ENCODE measurements at regions not wholly inside any gene's neighbourhood (a gene's known extent, or its start where the extent isn't known, plus 50 kb on each side); places are given as distances from the start of the nearest gene placed in this dataset.
"Not testable (repeated sequence)": the region's sequence is repeated elsewhere in the genome, so short reads cannot be mapped to it uniquely, and the experiment has no call there.

DNA sequence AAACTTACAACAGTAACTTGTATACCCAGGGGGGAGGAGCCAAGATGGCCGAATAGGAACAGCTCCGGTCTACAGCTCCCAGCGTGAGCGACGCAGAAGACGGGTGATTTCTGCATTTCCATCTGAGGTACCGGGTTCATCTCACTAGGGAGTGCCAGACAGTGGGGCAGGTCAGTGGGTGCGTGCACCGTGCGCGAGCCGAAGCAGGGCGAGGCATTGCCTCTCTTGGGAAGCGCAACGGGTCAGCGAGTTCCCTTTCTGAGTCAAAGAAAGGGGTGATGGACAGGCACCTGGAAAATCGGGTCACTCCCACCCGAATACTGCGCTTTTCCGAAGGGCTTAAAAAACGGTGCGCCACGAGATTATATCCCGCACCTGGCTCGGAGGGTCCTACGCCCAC lies 278.8 kb downstream of the FAM47B start:
- H3K4me3 ChIP-seq (ENCODE audit: low read depth, low read length), result not testable (repeated sequence)

DNA sequence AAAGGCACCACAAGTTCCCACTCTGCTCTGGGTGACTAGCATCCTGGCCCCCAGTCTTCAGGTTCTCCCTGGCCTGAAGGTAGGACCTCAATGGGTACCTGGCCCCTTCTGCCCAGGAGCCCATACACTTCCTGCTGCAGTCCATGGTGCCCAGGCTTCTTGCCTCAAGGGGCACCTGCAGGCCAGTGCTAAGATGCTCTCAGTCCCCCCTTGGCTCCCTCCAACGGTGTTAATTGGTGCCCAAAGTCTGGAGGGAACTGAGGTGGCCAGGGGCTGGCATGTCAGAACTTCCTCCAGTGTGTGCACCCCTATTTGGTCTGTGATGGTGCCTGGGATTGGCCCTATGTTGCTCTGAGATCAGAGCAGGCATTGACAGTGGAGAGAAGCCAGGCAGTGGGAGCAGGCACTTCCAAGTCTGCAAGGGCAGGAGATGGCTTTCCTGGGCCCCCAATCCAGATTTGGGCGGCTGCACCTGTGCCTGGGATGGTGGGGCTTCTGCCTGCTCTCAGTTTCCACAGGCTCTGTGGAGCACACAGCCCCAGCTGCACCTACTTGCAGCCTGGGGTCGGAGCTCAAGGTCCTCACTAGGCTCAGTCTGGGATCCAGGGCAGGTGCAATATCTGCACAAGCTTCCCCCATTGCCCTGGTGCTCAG lies 301.6 kb downstream of the FAM47B start:
- TF ChIP-seq, protein P1, sequence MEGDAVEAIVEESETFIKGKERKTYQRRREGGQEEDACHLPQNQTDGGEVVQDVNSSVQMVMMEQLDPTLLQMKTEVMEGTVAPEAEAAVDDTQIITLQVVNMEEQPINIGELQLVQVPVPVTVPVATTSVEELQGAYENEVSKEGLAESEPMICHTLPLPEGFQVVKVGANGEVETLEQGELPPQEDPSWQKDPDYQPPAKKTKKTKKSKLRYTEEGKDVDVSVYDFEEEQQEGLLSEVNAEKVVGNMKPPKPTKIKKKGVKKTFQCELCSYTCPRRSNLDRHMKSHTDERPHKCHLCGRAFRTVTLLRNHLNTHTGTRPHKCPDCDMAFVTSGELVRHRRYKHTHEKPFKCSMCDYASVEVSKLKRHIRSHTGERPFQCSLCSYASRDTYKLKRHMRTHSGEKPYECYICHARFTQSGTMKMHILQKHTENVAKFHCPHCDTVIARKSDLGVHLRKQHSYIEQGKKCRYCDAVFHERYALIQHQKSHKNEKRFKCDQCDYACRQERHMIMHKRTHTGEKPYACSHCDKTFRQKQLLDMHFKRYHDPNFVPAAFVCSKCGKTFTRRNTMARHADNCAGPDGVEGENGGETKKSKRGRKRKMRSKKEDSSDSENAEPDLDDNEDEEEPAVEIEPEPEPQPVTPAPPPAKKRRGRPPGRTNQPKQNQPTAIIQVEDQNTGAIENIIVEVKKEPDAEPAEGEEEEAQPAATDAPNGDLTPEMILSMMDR (IDR thresholded peaks at IDR 0.05; ENCODE audit: borderline replicate concordance, insufficient read depth, low read depth, low read length), result no peak
- H3K4me3 ChIP-seq (ENCODE audit: low read depth, low read length), result no peak overlapping the region

DNA sequence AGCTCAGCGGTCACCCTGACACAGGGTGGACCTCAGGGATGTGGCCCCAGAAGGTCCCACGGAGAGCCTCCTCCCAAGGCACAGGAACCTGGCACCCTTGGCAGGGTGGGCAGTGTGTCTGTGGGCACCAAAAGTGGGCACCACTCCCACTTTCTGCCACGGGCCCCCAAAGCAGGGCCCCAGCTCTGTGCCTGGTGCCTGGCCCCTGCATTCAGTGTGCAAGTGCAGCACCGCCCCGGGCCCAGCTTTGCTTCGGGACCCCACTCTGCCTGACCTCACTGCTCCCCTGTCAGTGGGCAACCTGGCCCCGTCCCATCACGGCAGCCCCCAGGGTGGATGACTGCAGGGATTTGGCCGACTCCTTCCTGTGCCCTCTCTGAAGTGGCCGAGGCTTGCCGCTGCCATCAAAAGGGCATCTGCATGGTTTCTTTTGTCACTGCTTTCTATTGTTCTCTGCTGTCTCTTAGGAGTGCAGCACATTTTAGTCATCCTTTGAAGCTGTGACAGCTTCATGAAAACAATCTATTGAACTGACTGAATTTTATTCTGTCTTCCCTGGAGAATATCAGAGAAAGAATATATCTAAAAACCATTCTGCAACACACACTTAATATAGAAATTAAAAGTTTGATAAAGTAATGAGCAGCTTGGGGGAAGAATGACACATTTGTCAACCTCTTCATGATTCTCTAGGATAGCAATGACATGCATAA lies 302.4 kb downstream of the FAM47B start:
- no peak overlapping the region for H3K4me3 ChIP-seq (ENCODE audit: low read depth, low read length)
- TF ChIP-seq, protein P1 (IDR thresholded peaks at IDR 0.05; ENCODE audit: borderline replicate concordance, insufficient read depth, low read depth, low read length), result no peak

DNA sequence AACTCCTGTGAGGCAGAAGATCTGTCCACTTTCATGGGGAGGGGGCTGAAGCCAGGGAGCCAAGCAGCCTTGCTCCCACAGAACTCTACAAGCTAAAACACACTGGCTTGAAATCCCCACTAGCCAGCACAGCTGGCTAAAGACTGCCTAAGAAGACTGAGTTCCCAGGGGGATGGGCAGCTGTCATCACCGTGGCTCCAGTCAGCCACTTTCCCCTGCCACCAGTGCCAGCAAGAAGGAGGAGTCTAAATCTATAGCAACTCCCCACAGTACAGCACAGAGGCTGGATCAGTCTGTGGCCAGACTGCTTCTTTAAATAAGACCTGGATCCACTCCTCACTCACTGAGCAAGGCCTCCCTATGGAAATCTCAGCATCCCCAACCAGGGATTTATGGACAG lies 308.6 kb downstream of the FAM47B start:
- no peak overlapping the region for H3K4me3 ChIP-seq (ENCODE audit: low read depth, low read length)
- TF ChIP-seq, protein P1 (IDR thresholded peaks at IDR 0.05; ENCODE audit: borderline replicate concordance, insufficient read depth, low read depth, low read length), result no peak

DNA sequence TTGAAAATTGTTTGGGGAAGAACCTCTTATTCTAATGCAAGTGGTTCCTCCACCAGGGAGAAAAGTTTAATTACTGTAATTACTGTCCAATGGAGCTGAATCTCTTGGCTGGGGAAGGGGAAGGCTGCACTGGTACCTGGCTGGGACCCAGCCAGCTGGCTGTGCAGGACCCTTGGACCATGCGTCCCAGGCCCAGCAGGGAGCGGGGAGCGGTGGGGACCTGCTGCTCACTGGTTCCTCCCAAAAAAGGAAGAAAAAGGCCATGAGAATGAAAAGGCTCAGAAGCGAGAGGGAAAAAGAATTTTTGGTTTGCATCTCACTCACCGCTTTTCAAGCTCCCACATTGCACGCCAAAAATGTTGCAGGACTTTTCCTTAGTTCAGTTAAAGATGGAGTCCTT lies 333.5 kb downstream of the FAM47B start:
- no peak overlapping the region for H3K4me3 ChIP-seq (ENCODE audit: low read depth, low read length)
- TF ChIP-seq, protein P1 (IDR thresholded peaks at IDR 0.05; ENCODE audit: borderline replicate concordance, insufficient read depth, low read depth, low read length), result no peak

DNA sequence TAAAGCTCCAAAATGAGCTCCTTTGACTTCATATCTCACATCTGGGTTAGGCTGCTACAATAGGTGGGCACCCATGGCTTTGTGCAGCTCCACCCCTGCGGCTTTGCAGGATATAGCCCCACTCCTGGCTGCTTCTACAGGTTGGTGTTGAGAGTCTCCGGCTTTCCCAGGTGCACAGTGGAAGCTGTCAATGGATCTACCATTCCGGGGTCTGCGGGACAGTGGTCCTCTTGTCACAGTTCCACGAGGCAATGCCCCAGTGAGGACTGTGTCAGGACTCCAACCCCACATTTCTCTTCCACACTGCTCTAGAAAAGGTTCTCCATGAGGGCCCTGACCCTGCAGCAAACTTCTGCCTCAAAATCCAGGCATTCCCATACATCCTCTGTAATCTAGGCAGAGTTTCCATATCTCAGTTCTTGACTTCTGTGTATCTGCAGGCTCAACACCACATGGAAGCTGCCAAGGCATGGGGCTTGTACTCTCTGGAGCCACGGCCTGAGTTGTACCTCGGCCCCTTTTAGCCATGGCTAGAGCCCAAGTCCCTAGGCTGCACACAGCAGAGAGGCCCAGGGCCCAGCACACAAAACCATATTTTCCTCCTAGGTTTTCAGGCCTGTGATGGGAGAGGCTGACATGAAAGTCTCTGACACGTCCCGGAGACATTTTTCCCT lies 342.8 kb downstream of the FAM47B start:
- TF ChIP-seq, protein P1 (IDR thresholded peaks at IDR 0.05; ENCODE audit: borderline replicate concordance, insufficient read depth, low read depth, low read length), result no peak
- no peak overlapping the region for H3K4me3 ChIP-seq (ENCODE audit: low read depth, low read length)

DNA sequence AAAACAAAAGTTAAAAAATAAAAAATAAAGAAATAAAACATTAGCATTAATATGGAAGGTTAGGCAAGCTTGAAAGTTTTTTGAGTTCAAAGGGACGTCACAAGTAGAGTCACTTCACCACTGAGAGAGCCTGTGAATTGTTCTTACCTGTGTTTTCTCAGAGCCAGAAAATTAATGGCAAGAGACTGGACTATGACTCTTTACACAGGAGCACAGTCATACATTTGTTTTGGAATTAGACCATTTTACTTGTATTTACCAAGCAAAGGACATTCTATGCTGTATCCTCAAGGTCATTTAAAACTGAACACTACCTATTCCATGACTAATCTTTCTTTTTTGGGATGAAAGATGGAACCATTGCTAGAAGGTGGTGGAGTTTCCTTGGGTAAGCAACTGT lies 346.1 kb downstream of the FAM47B start:
- TF ChIP-seq, protein P1 (IDR thresholded peaks at IDR 0.05; ENCODE audit: borderline replicate concordance, insufficient read depth, low read depth, low read length), result no peak

More for the DNA sequence above, 346.1 kb downstream of the FAM47B start:
- no peak overlapping the region for H3K4me3 ChIP-seq (ENCODE audit: low read depth, low read length)
